ENCODE measurements at regions not wholly inside any gene's neighbourhood (a gene's known extent, or its start where the extent isn't known, plus 50 kb on each side); places are given as distances from the start of the nearest gene placed in this dataset.
A peak's percentile ranks its signal among the peaks of the same experiment; 100 is the strongest.

- DNase-seq: no peak
Measured at GRCh38 chr11:131242476-131243000, 127.9 kb upstream of the NTM start.

GRCh38 chr11:131246156-131246555, 124.3 kb upstream of the NTM start:
- DNase-seq: no peak

- DNase-seq: peak; percentile 39
Measured at GRCh38 chr11:131246663-131247062, 123.8 kb upstream of the NTM start.

- DNase-seq: no peak
Measured at GRCh38 chr11:131248588-131248987, 121.8 kb upstream of the NTM start.

GRCh38 chr11:131253142-131253655, 117.2 kb upstream of the NTM start:
- DNase-seq: no peak

GRCh38 chr11:131253656-131254151, 116.7 kb upstream of the NTM start:
- DNase-seq: no peak

GRCh38 chr11:131254254-131254653, 116.2 kb upstream of the NTM start:
- no peak for DNase-seq

- DNase-seq: no peak
Measured at GRCh38 chr11:131274233-131274632, 96.2 kb upstream of the NTM start.

GRCh38 chr11:131275580-131275979, 94.8 kb upstream of the NTM start:
- DNase-seq: no peak

GRCh38 chr11:131278472-131278871, 91.9 kb upstream of the NTM start:
- DNase-seq: no peak

GRCh38 chr11:131279654-131280384, 90.6 kb upstream of the NTM start:
- DNase-seq: no peak

- no peak for DNase-seq
Measured at GRCh38 chr11:131281316-131281715, 89.1 kb upstream of the NTM start.

- DNase-seq: no peak
Measured at GRCh38 chr11:131284041-131284440, 86.4 kb upstream of the NTM start.

GRCh38 chr11:131288521-131289091, 81.8 kb upstream of the NTM start:
- no peak for DNase-seq

GRCh38 chr11:131290185-131290584, 80.2 kb upstream of the NTM start:
- no peak for DNase-seq

- DNase-seq: no peak
Measured at GRCh38 chr11:131295986-131296385, 74.4 kb upstream of the NTM start.

- no peak for DNase-seq
Measured at GRCh38 chr11:131297441-131297840, 73.0 kb upstream of the NTM start.

- no peak for DNase-seq
Measured at GRCh38 chr11:131299598-131300438, 70.6 kb upstream of the NTM start.

- no peak for DNase-seq
Measured at GRCh38 chr11:131300439-131300717, 70.0 kb upstream of the NTM start.

GRCh38 chr11:131301306-131301705, 69.1 kb upstream of the NTM start:
- no peak for DNase-seq

GRCh38 chr11:131302836-131303235, 67.6 kb upstream of the NTM start:
- DNase-seq: no peak

- no peak for DNase-seq
Measured at GRCh38 chr11:131303611-131304119, 66.8 kb upstream of the NTM start.

- DNase-seq: no peak
Measured at GRCh38 chr11:131305005-131305404, 65.4 kb upstream of the NTM start.
